Left renal pelvis (tissue), 4 donors: ENCODE measurements at regions not wholly inside any gene's neighbourhood (a gene's known extent, or its start where the extent isn't known, plus 50 kb on each side); places are given as distances from the start of the nearest gene placed in this dataset.
"Not testable (repeated sequence)": the region's sequence is repeated elsewhere in the genome, so short reads cannot be mapped to it uniquely, and the experiment has no call there.

Experiments used
- DNase-seq, 4 donors: peaks; one replicate each; pipeline ENCODE4 v3.0.0-alpha.2; 2013; ENCODE audit warnings: low read depth in 4 of 4, low spot score in 3 of 4

- DNase-seq: no peak
Observed at GRCh38 chr1:95509989-95510388, 276.0 kb downstream of the RWDD3 start.

- no peak for DNase-seq
Observed at GRCh38 chr1:95512925-95513324, 278.9 kb downstream of the RWDD3 start.

- no peak for DNase-seq
Observed at GRCh38 chr1:95517506-95517905, 283.5 kb downstream of the RWDD3 start.

- no peak for DNase-seq
Observed at GRCh38 chr1:95518310-95518709, 284.3 kb downstream of the RWDD3 start.

- DNase-seq: no peak
Observed at GRCh38 chr1:95520390-95520789, 286.4 kb downstream of the RWDD3 start.

GRCh38 chr1:95532335-95532734 is 298.3 kb downstream of the RWDD3 start:
- DNase-seq: no peak

- no peak for DNase-seq
Observed at GRCh38 chr1:95534985-95535384, 301.0 kb downstream of the RWDD3 start.

- no peak for DNase-seq
Observed at GRCh38 chr1:95535614-95536013, 301.6 kb downstream of the RWDD3 start.

GRCh38 chr1:95536501-95536900 is 302.5 kb downstream of the RWDD3 start:
- DNase-seq: no peak

- no peak for DNase-seq
Observed at GRCh38 chr1:95537176-95537575, 303.2 kb downstream of the RWDD3 start.

- DNase-seq: not testable (repeated sequence)
Observed at GRCh38 chr1:95538242-95538641, 304.2 kb downstream of the RWDD3 start.

GRCh38 chr1:95542936-95543335 is 308.9 kb downstream of the RWDD3 start:
- DNase-seq: no peak

GRCh38 chr1:95547005-95547404 is 313.0 kb downstream of the RWDD3 start:
- DNase-seq: no peak

GRCh38 chr1:95548211-95548610 is 314.2 kb downstream of the RWDD3 start:
- DNase-seq: no peak

GRCh38 chr1:95551201-95551600 is 317.2 kb downstream of the RWDD3 start:
- DNase-seq: no peak

- no peak for DNase-seq
Observed at GRCh38 chr1:95553595-95553994, 319.6 kb downstream of the RWDD3 start.

GRCh38 chr1:95554408-95554807 is 320.4 kb downstream of the RWDD3 start:
- no peak for DNase-seq

- DNase-seq: no peak
Observed at GRCh38 chr1:95558791-95559190, 324.8 kb downstream of the RWDD3 start.

GRCh38 chr1:95561346-95561745 is 327.3 kb downstream of the RWDD3 start:
- DNase-seq: no peak

- DNase-seq: no peak
Observed at GRCh38 chr1:95562230-95562629, 328.2 kb downstream of the RWDD3 start.

GRCh38 chr1:95572002-95572401 is 338.0 kb downstream of the RWDD3 start:
- DNase-seq: no peak

- no peak for DNase-seq
Observed at GRCh38 chr1:95572962-95573361, 339.0 kb downstream of the RWDD3 start.

- no peak for DNase-seq
Observed at GRCh38 chr1:95575291-95575690, 341.3 kb downstream of the RWDD3 start.

GRCh38 chr1:95578462-95578861 is 344.5 kb downstream of the RWDD3 start:
- DNase-seq: no peak
